ENCODE measurements at regions not wholly inside any gene's neighbourhood (a gene's known extent, or its start where the extent isn't known, plus 50 kb on each side); places are given as distances from the start of the nearest gene placed in this dataset.

GRCh38 chr10:44244745-44245600, 139.9 kb downstream of the CXCL12 start:
- DNase-seq = peak in 1 of 2 donors; percentile 61
- WGBS (ENCODE audit: insufficient coverage, low lambda C conversion rate) = 81% methylated on average over 2 of the region's 9 CpGs
- H3K36me3 ChIP-seq (ENCODE audit: control insufficient read depth, insufficient read depth, low read length) = no peaks in the 10 kb centered on the region
- H3K27ac ChIP-seq (ENCODE audit: low read length) = no peak overlapping the region
- no peaks in the 10 kb centered on the region for H3K4me1 ChIP-seq (ENCODE audit: control insufficient read depth, insufficient read depth, low read length)
- H3K4me3 ChIP-seq (ENCODE audit: low read length) = no peak overlapping the region
- H3K9me3 ChIP-seq (ENCODE audit: control insufficient read depth, low read depth, low read length) = no peaks in the 10 kb centered on the region
- H3K27me3 ChIP-seq (ENCODE audit: control insufficient read depth, insufficient read depth, low read length) = no peaks in the 10 kb centered on the region

- Histone ChIP-seq H3K36me3 (ENCODE audit: control insufficient read depth, insufficient read depth, low read length) (no peaks in the 10 kb centered on the region), H3K27ac (ENCODE audit: low read length) (no peak overlapping the region), H3K9me3 (ENCODE audit: control insufficient read depth, low read depth, low read length) (no peaks in the 10 kb centered on the region), H3K27me3 (ENCODE audit: control insufficient read depth, insufficient read depth, low read length) (no peaks in the 10 kb centered on the region), H3K4me1 (ENCODE audit: control insufficient read depth, insufficient read depth, low read length) (no peaks in the 10 kb centered on the region), H3K4me3 (ENCODE audit: low read length) (no peak overlapping the region)
- no peak for DNase-seq
- WGBS (ENCODE audit: insufficient coverage, low lambda C conversion rate) = 100% methylated on average over 1 of the region's 7 CpGs
Observed at GRCh38 chr10:44243851-44244510, 140.9 kb downstream of the CXCL12 start.

GRCh38 chr10:44242826-44243225, 142.1 kb downstream of the CXCL12 start:
- no peaks in the 10 kb centered on the region for H3K9me3 ChIP-seq (ENCODE audit: control insufficient read depth, low read depth, low read length)
- WGBS (ENCODE audit: insufficient coverage, low lambda C conversion rate) = 87% methylated on average over 3 of the region's 3 CpGs
- no peak overlapping the region for H3K27ac ChIP-seq (ENCODE audit: low read length)
- DNase-seq = no peak
- no peaks in the 10 kb centered on the region for H3K36me3 ChIP-seq (ENCODE audit: control insufficient read depth, insufficient read depth, low read length)
- no peaks in the 10 kb centered on the region for H3K27me3 ChIP-seq (ENCODE audit: control insufficient read depth, insufficient read depth, low read length)
- no peaks in the 10 kb centered on the region for H3K4me1 ChIP-seq (ENCODE audit: control insufficient read depth, insufficient read depth, low read length)
- H3K4me3 ChIP-seq (ENCODE audit: low read length) = no peak overlapping the region

GRCh38 chr10:44242091-44242490, 142.8 kb downstream of the CXCL12 start:
- Histone ChIP-seq H3K4me3 (ENCODE audit: low read length) (no peak overlapping the region), H3K36me3 (ENCODE audit: control insufficient read depth, insufficient read depth, low read length) (no peaks in the 10 kb centered on the region), H3K9me3 (ENCODE audit: control insufficient read depth, low read depth, low read length) (no peaks in the 10 kb centered on the region), H3K4me1 (ENCODE audit: control insufficient read depth, insufficient read depth, low read length) (no peaks in the 10 kb centered on the region), H3K27ac (ENCODE audit: low read length) (no peak overlapping the region), H3K27me3 (ENCODE audit: control insufficient read depth, insufficient read depth, low read length) (no peaks in the 10 kb centered on the region)
- WGBS (ENCODE audit: insufficient coverage, low lambda C conversion rate) = no CpG with 5 or more reads among the region's 2 CpGs
- no peak for DNase-seq

- Histone ChIP-seq H3K4me1 (ENCODE audit: control insufficient read depth, insufficient read depth, low read length) (no peaks in the 10 kb centered on the region), H3K36me3 (ENCODE audit: control insufficient read depth, insufficient read depth, low read length) (no peaks in the 10 kb centered on the region), H3K27ac (ENCODE audit: low read length) (no peak overlapping the region), H3K27me3 (ENCODE audit: control insufficient read depth, insufficient read depth, low read length) (no peaks in the 10 kb centered on the region), H3K9me3 (ENCODE audit: control insufficient read depth, low read depth, low read length) (no peaks in the 10 kb centered on the region), H3K4me3 (ENCODE audit: low read length) (no peak overlapping the region)
- no peak for DNase-seq
- no CpG with 5 or more reads among the region's 6 CpGs for WGBS (ENCODE audit: insufficient coverage, low lambda C conversion rate)
Observed at GRCh38 chr10:44240584-44241205, 144.2 kb downstream of the CXCL12 start.

- H3K36me3 ChIP-seq (ENCODE audit: control insufficient read depth, insufficient read depth, low read length) = no peaks in the 10 kb centered on the region
- no peaks in the 10 kb centered on the region for H3K27me3 ChIP-seq (ENCODE audit: control insufficient read depth, insufficient read depth, low read length)
- no CpG with 5 or more reads among the region's 3 CpGs for WGBS (ENCODE audit: insufficient coverage, low lambda C conversion rate)
- DNase-seq = no peak
- H3K27ac ChIP-seq (ENCODE audit: low read length) = no peak overlapping the region
- H3K4me1 ChIP-seq (ENCODE audit: control insufficient read depth, insufficient read depth, low read length) = no peaks in the 10 kb centered on the region
- H3K4me3 ChIP-seq (ENCODE audit: low read length) = no peak overlapping the region
- no peaks in the 10 kb centered on the region for H3K9me3 ChIP-seq (ENCODE audit: control insufficient read depth, low read depth, low read length)
Observed at GRCh38 chr10:44238212-44238611, 146.7 kb downstream of the CXCL12 start.

- H3K4me1 ChIP-seq (ENCODE audit: control insufficient read depth, insufficient read depth, low read length) = no peaks in the 10 kb centered on the region
- no peaks in the 10 kb centered on the region for H3K36me3 ChIP-seq (ENCODE audit: control insufficient read depth, insufficient read depth, low read length)
- no CpG with 5 or more reads among the region's 1 CpG for WGBS (ENCODE audit: insufficient coverage, low lambda C conversion rate)
Observed at GRCh38 chr10:44237364-44238049, 147.4 kb downstream of the CXCL12 start.

GRCh38 chr10:44235363-44235762, 149.5 kb downstream of the CXCL12 start:
- WGBS (ENCODE audit: insufficient coverage, low lambda C conversion rate) = 100% methylated on average over 1 of the region's 5 CpGs
- H3K27ac ChIP-seq (ENCODE audit: low read length) = no peak overlapping the region
- no peaks in the 10 kb centered on the region for H3K36me3 ChIP-seq (ENCODE audit: control insufficient read depth, insufficient read depth, low read length)
- H3K9me3 ChIP-seq (ENCODE audit: control insufficient read depth, low read depth, low read length) = no peaks in the 10 kb centered on the region
- H3K4me1 ChIP-seq (ENCODE audit: control insufficient read depth, insufficient read depth, low read length) = no peaks in the 10 kb centered on the region
- DNase-seq = no peak
- no peaks in the 10 kb centered on the region for H3K27me3 ChIP-seq (ENCODE audit: control insufficient read depth, insufficient read depth, low read length)
- H3K4me3 ChIP-seq (ENCODE audit: low read length) = no peak overlapping the region

More at GRCh38 chr10:44237364-44238049, 147.4 kb downstream of the CXCL12 start:
- H3K9me3 ChIP-seq (ENCODE audit: control insufficient read depth, low read depth, low read length) = no peaks in the 10 kb centered on the region
- H3K4me3 ChIP-seq (ENCODE audit: low read length) = no peak overlapping the region
- no peak for DNase-seq
- H3K27ac ChIP-seq (ENCODE audit: low read length) = no peak overlapping the region
- no peaks in the 10 kb centered on the region for H3K27me3 ChIP-seq (ENCODE audit: control insufficient read depth, insufficient read depth, low read length)

GRCh38 chr10:44234483-44234875, 150.4 kb downstream of the CXCL12 start:
- no peak overlapping the region for H3K4me3 ChIP-seq (ENCODE audit: low read length)
- no CpG with 5 or more reads among the region's 3 CpGs for WGBS (ENCODE audit: insufficient coverage, low lambda C conversion rate)
- no peak for DNase-seq
- H3K9me3 ChIP-seq (ENCODE audit: control insufficient read depth, low read depth, low read length) = no peaks in the 10 kb centered on the region
- H3K27me3 ChIP-seq (ENCODE audit: control insufficient read depth, insufficient read depth, low read length) = no peaks in the 10 kb centered on the region
- H3K27ac ChIP-seq (ENCODE audit: low read length) = no peak overlapping the region
- H3K4me1 ChIP-seq (ENCODE audit: control insufficient read depth, insufficient read depth, low read length) = no peaks in the 10 kb centered on the region
- H3K36me3 ChIP-seq (ENCODE audit: control insufficient read depth, insufficient read depth, low read length) = no peaks in the 10 kb centered on the region
